SK-N-SH treated with all-trans-retinoic acid at 6 μM for 48 hours (cell line): ENCODE measurements at regions not wholly inside any gene's neighbourhood (a gene's known extent, or its start where the extent isn't known, plus 50 kb on each side); places are given as distances from the start of the nearest gene placed in this dataset.

Source experiments
- RARB ChIP-seq: fragments of 250-450 bp; sonication (Bioruptor Pico); IDR thresholded peaks from 2 replicates; pipeline ENCODE4 v1.8.0; 2021; ENCODE audit warnings: mild to moderate bottlenecking, moderate library complexity
- ZFP30 ChIP-seq: fragments of 450-650 bp; formaldehyde crosslinking; IDR thresholded peaks from 2 replicates; pipeline ENCODE4 v1.5.0; 2022; ENCODE audit warnings: mild to moderate bottlenecking, moderate library complexity

- TF ChIP-seq RARB (CRISPR knock-in tag) (no peak), ZFP30 (CRISPR knock-in tag) (no peak)
These were observed 329.2 kb downstream of the ADAMTS20 start for GRCh38 chr12:43222796-43223195.
